C4-2B (cell line): ENCODE measurements at regions not wholly inside any gene's neighbourhood (a gene's known extent, or its start where the extent isn't known, plus 50 kb on each side); places are given as distances from the start of the nearest gene placed in this dataset.

ENCODE experiments used
- ZFX ChIP-seq: fragments of 450-650 bp; IDR thresholded peaks from 2 replicates; pipeline ENCODE4 v1.6.1; 2017
- TF ChIP-seq, protein P1 (sequence below): fragments of 450-650 bp; conservative IDR thresholded peaks from 2 replicates; pipeline ENCODE4 v1.5.1; 2017; ENCODE audit warnings: mild to moderate bottlenecking

- TF ChIP-seq, protein P1, sequence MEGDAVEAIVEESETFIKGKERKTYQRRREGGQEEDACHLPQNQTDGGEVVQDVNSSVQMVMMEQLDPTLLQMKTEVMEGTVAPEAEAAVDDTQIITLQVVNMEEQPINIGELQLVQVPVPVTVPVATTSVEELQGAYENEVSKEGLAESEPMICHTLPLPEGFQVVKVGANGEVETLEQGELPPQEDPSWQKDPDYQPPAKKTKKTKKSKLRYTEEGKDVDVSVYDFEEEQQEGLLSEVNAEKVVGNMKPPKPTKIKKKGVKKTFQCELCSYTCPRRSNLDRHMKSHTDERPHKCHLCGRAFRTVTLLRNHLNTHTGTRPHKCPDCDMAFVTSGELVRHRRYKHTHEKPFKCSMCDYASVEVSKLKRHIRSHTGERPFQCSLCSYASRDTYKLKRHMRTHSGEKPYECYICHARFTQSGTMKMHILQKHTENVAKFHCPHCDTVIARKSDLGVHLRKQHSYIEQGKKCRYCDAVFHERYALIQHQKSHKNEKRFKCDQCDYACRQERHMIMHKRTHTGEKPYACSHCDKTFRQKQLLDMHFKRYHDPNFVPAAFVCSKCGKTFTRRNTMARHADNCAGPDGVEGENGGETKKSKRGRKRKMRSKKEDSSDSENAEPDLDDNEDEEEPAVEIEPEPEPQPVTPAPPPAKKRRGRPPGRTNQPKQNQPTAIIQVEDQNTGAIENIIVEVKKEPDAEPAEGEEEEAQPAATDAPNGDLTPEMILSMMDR: no peak
- no peak for TF ChIP-seq ZFX
Observed at GRCh38 chr4:110797486-110797885, 174.6 kb upstream of the PITX2 start.
